Activated CD4-positive, alpha-beta T cell treated with anti-CD3 and anti-CD28 coated beads, Interleukin-2, amount 50 U/mL, for 48 hours (primary cell): ENCODE measurements at regions not wholly inside any gene's neighbourhood (a gene's known extent, or its start where the extent isn't known, plus 50 kb on each side); places are given as distances from the start of the nearest gene placed in this dataset.
"Not testable (repeated sequence)": the region's sequence is repeated elsewhere in the genome, so short reads cannot be mapped to it uniquely, and the experiment has no call there.

Source experiments
- DNase-seq, 2 experiments: peaks; one replicate each; pipeline ENCODE4 v3.0.0-alpha.2; 2020

- no peak for DNase-seq
These were observed 282.4 kb downstream of the ZNF326 start for GRCh38 chr1:90277270-90277669.

GRCh38 chr1:90274376-90274775 is 279.5 kb downstream of the ZNF326 start:
- DNase-seq: no peak

GRCh38 chr1:90273241-90273774 is 278.4 kb downstream of the ZNF326 start:
- DNase-seq: no peak

GRCh38 chr1:90262791-90263190 is 267.9 kb downstream of the ZNF326 start:
- no peak for DNase-seq

- DNase-seq: no peak
These were observed 267.4 kb downstream of the ZNF326 start for GRCh38 chr1:90262286-90262685.

GRCh38 chr1:90246069-90246468 is 251.2 kb downstream of the ZNF326 start:
- DNase-seq: no peak

- no peak for DNase-seq
These were observed 241.6 kb downstream of the ZNF326 start for GRCh38 chr1:90236493-90236892.

GRCh38 chr1:90223401-90223800 is 228.5 kb downstream of the ZNF326 start:
- DNase-seq: no peak

GRCh38 chr1:90220941-90221693 is 226.2 kb downstream of the ZNF326 start:
- no peak for DNase-seq

- DNase-seq: no peak
These were observed 225.6 kb downstream of the ZNF326 start for GRCh38 chr1:90220496-90220895.

- not testable (repeated sequence) for DNase-seq
These were observed 224.4 kb downstream of the ZNF326 start for GRCh38 chr1:90219166-90219871.

- no peak for DNase-seq
These were observed 216.0 kb downstream of the ZNF326 start for GRCh38 chr1:90210633-90211491.

- no peak for DNase-seq
These were observed 214.0 kb downstream of the ZNF326 start for GRCh38 chr1:90208949-90209348.

- DNase-seq: no peak
These were observed 211.3 kb downstream of the ZNF326 start for GRCh38 chr1:90206260-90206659.

GRCh38 chr1:90204780-90205179 is 209.9 kb downstream of the ZNF326 start:
- no peak for DNase-seq

- no peak for DNase-seq
These were observed 209.2 kb downstream of the ZNF326 start for GRCh38 chr1:90204023-90204590.

GRCh38 chr1:90201467-90202358 is 206.8 kb downstream of the ZNF326 start:
- no peak for DNase-seq

GRCh38 chr1:90200646-90201205 is 205.8 kb downstream of the ZNF326 start:
- DNase-seq: no peak

- DNase-seq: no peak
These were observed 203.9 kb downstream of the ZNF326 start for GRCh38 chr1:90198616-90199332.

GRCh38 chr1:90193116-90193515 is 198.2 kb downstream of the ZNF326 start:
- DNase-seq: no peak

- DNase-seq: no peak
These were observed 197.5 kb downstream of the ZNF326 start for GRCh38 chr1:90192408-90192807.
